Trophoblast cell (in vitro differentiated cells and primary cell): ENCODE measurements at regions not wholly inside any gene's neighbourhood (a gene's known extent, or its start where the extent isn't known, plus 50 kb on each side); places are given as distances from the start of the nearest gene placed in this dataset.

ENCODE experiments used
- DNase-seq, 2 donors: peaks; one replicate each; pipeline ENCODE4 v3.0.0-alpha.2; 2016
- H2AFZ ChIP-seq: 2 replicates; pipeline ENCODE4 v1.6.1; 2013; ENCODE audit warnings: low read length, moderate library complexity, mild to moderate bottlenecking; ENCODE audit not compliant: insufficient read depth, poor library complexity
- H2AK5ac ChIP-seq: 2 replicates; pipeline ENCODE4 v1.6.1; 2013; ENCODE audit warnings: mild to moderate bottlenecking, low read length
- H2BK120ac ChIP-seq: 2 replicates; pipeline ENCODE4 v1.6.1; 2013; ENCODE audit warnings: low read length, mild to moderate bottlenecking, moderate library complexity; ENCODE audit not compliant: insufficient read depth, poor library complexity
- H2BK12ac ChIP-seq: 2 replicates; pipeline ENCODE4 v1.6.1; 2013; ENCODE audit warnings: mild to moderate bottlenecking, low read length, moderate library complexity
- H2BK5ac ChIP-seq: 2 replicates; pipeline ENCODE4 v1.6.1; 2013; ENCODE audit warnings: low read length, low read depth, moderate library complexity, mild to moderate bottlenecking; ENCODE audit not compliant: poor library complexity
- H3K14ac ChIP-seq: 2 replicates; pipeline ENCODE4 v1.6.1; 2013; ENCODE audit warnings: mild to moderate bottlenecking, low read length
- H3K18ac ChIP-seq: 2 replicates; pipeline ENCODE4 v1.6.1; 2013; ENCODE audit warnings: mild to moderate bottlenecking, low read length
- H3K23ac ChIP-seq: 2 replicates; pipeline ENCODE4 v1.6.1; 2013; ENCODE audit warnings: low read length
- H3K27ac ChIP-seq: 2 replicates; pipeline ENCODE4 v1.5.1; 2013; ENCODE audit warnings: low read depth, mild to moderate bottlenecking, inconsistent platforms, low read length, moderate library complexity
- H3K27me3 ChIP-seq: 2 replicates; pipeline ENCODE4 v1.6.1; 2013; ENCODE audit warnings: inconsistent platforms, mild to moderate bottlenecking, low read length, moderate library complexity; ENCODE audit not compliant: insufficient read depth
- H3K36me3 ChIP-seq, 2 experiments: 1 replicate in 1 of 2; 2 replicates in 1 of 2; pipeline ENCODE4 v1.6.1; 2013; ENCODE audit warnings: low read length in 2 of 2, mild to moderate bottlenecking in 2 of 2, moderate library complexity in 1 of 2; ENCODE audit not compliant: insufficient read depth in 2 of 2, control insufficient read depth in 1 of 2
- H3K4ac ChIP-seq: 2 replicates; pipeline ENCODE4 v1.6.1; 2013; ENCODE audit warnings: low read depth, mild to moderate bottlenecking, low read length, moderate library complexity
- H3K4me1 ChIP-seq, 2 experiments: 1 replicate in 1 of 2; 2 replicates in 1 of 2; pipeline ENCODE4 v1.6.1; 2013; ENCODE audit warnings: low read length in 2 of 2, mild to moderate bottlenecking in 2 of 2, moderate library complexity in 1 of 2; ENCODE audit not compliant: insufficient read depth in 2 of 2, control insufficient read depth in 1 of 2
- H3K4me2 ChIP-seq: 2 replicates; pipeline ENCODE4 v1.6.1; 2013; ENCODE audit warnings: inconsistent platforms, mild to moderate bottlenecking, low read length, moderate library complexity
- H3K4me3 ChIP-seq: 2 replicates; pipeline ENCODE4 v1.5.1; 2013; ENCODE audit warnings: mild to moderate bottlenecking, low read depth, low read length, inconsistent platforms
- H3K79me1 ChIP-seq: one replicate; pipeline ENCODE4 v1.6.1; 2013; ENCODE audit warnings: low read length
- H3K79me2 ChIP-seq: 2 replicates; pipeline ENCODE4 v1.6.1; 2013; ENCODE audit warnings: low read length, mild to moderate bottlenecking; ENCODE audit not compliant: control insufficient read depth, insufficient read depth, poor library complexity
- H3K9ac ChIP-seq: 2 replicates; pipeline ENCODE4 v1.6.1; 2013; ENCODE audit warnings: mild to moderate bottlenecking, low read length
- H3K9me3 ChIP-seq: 2 replicates; pipeline ENCODE4 v1.6.1; 2013; ENCODE audit warnings: low read depth, mild to moderate bottlenecking, control low read depth, inconsistent platforms, low read length; ENCODE audit not compliant: insufficient read depth
- H4K12ac ChIP-seq: 2 replicates; pipeline ENCODE4 v1.6.1; 2013; ENCODE audit warnings: low read depth, mild to moderate bottlenecking, low read length, moderate library complexity
- H4K8ac ChIP-seq: 2 replicates; pipeline ENCODE4 v1.6.1; 2013; ENCODE audit warnings: low read depth, mild to moderate bottlenecking, low read length, moderate library complexity
- H4K91ac ChIP-seq: one replicate; pipeline ENCODE4 v1.6.1; 2013; ENCODE audit warnings: low read depth, mild to moderate bottlenecking, low read length, moderate library complexity
- WGBS: extraction: QIAGEN DNeasy Blood & Tissue Kit; methylation state at CpG from one replicate; pipeline ENCODE4 v1.1.7; 2013; ENCODE audit warnings: missing lambda C conversion rate; ENCODE audit not compliant: insufficient read length, insufficient coverage; ENCODE audit errors: extremely low coverage; 5-methylcytosine and 5-hydroxymethylcytosine counted together

DNA sequence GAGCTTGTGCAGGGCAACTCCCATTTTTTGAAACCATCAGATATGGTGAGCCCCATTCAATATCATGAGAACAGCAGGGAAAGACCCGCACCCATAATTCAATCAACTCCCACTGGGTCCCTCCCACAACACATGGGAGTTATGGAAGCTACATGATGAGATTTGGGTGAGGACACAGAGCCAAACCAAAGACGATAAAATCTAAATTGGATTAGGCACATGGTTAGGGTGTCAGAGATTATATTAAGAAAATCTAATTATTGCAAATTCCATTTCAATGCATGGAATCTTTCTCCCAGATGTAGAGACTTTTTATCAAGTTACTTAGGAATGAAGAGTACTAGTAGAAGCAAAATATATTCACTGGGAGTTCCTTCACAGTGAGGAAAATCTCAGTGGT lies 324.9 kb downstream of the JRKL start:
- Histone ChIP-seq H4K91ac (no peak overlapping the region), H3K9ac (no peak overlapping the region), H3K9me3 (no peaks in the 10 kb centered on the region), H3K36me3 (no peaks in the 10 kb centered on the region), H4K12ac (no peak overlapping the region), H4K8ac (no peak overlapping the region), H3K79me2 (no peaks in the 10 kb centered on the region), H3K4me1 (no peaks in the 10 kb centered on the region), H2AFZ (no peak overlapping the region), H3K14ac (no peak overlapping the region), H3K4me3 (no peak overlapping the region), H2BK120ac (no peak overlapping the region), H3K4me2 (no peak overlapping the region), H2BK12ac (no peak overlapping the region), H2BK5ac (no peak overlapping the region), H3K27me3 (no peaks in the 10 kb centered on the region), H3K18ac (no peak overlapping the region), H3K23ac (no peak overlapping the region), H3K4ac (no peak overlapping the region), H2AK5ac (no peak overlapping the region), H3K27ac (no peak overlapping the region), H3K79me1 (no peaks in the 10 kb centered on the region)
- no peak for DNase-seq
- no CpG with 5 or more reads among the region's 2 CpGs for WGBS

GRCh38 chr11:96715208-96715607 lies 325.4 kb downstream of the JRKL start:
- Histone ChIP-seq H3K79me1 (no peaks in the 10 kb centered on the region), H3K4me3 (no peak overlapping the region), H4K8ac (no peak overlapping the region), H3K18ac (no peak overlapping the region), H2AK5ac (no peak overlapping the region), H3K4me1 (no peaks in the 10 kb centered on the region), H2BK12ac (no peak overlapping the region), H2AFZ (no peak overlapping the region), H3K27ac (no peak overlapping the region), H4K91ac (no peak overlapping the region), H3K79me2 (no peaks in the 10 kb centered on the region), H3K27me3 (no peaks in the 10 kb centered on the region), H3K4ac (no peak overlapping the region), H3K36me3 (no peaks in the 10 kb centered on the region), H3K9ac (no peak overlapping the region), H3K14ac (no peak overlapping the region), H2BK5ac (no peak overlapping the region), H3K9me3 (no peaks in the 10 kb centered on the region), H3K4me2 (no peak overlapping the region), H4K12ac (no peak overlapping the region), H2BK120ac (no peak overlapping the region), H3K23ac (no peak overlapping the region)
- no peak for DNase-seq
- no CpG with 5 or more reads among the region's 3 CpGs for WGBS

DNA sequence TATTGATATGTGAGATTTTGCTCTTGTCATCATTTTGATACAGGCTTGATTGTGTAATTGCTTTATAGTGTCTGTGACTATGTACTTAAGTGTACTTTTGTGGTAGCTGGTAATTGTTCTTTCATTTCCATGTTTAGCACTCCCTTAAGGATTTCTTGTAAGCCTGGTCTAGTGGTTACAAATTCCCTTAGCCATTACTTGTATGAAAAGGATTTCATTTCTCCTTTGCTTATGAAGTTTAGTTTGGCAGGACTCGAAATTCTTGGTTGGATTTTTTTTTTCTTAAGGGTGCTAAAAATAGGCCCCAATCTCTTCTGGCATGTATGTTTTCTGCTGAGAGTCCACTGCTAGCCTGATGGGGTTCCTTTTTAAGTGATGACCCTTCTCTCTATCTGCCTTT lies 346.8 kb downstream of the JRKL start:
- Histone ChIP-seq H4K8ac (no peak overlapping the region), H3K27me3 (no peaks in the 10 kb centered on the region), H3K18ac (no peak overlapping the region), H3K4ac (no peak overlapping the region), H3K23ac (no peak overlapping the region), H3K9me3 (peaks cover 2% of the 10 kb centered on the region), H3K4me1 (peaks cover 0 to 2% of the 10 kb centered on the region in 2 experiments), H2BK5ac (no peak overlapping the region), H3K14ac (no peak overlapping the region), H2AFZ (no peak overlapping the region), H4K91ac (no peak overlapping the region), H3K4me2 (no peak overlapping the region), H2BK12ac (no peak overlapping the region), H2BK120ac (no peak overlapping the region), H4K12ac (no peak overlapping the region), H3K27ac (no peak overlapping the region), H2AK5ac (no peak overlapping the region), H3K79me1 (no peaks in the 10 kb centered on the region), H3K79me2 (no peaks in the 10 kb centered on the region), H3K9ac (no peak overlapping the region), H3K36me3 (no peaks in the 10 kb centered on the region), H3K4me3 (no peak overlapping the region)
- no peak for DNase-seq
- no CpG with 5 or more reads among the region's 1 CpG for WGBS

DNA sequence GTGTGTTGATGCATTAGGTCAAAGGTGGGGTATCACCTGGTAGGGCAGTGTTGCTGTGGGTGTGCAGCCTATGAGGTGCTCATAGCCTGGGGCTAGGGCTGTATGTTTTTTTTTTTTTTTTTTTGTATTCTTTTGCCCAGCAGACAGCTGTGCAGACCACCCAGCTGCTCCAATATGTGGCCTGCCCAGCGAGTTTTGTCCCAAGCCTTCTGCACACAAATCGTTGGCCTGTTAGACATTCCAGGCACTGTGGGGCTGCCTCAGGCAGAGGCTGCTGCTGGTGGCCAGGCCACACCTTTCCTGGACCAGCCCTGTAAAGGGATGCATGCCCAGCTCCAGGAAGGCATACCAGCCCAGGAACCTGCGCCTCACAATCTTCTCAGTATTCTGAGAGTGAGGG lies 348.5 kb downstream of the JRKL start:
- no peaks in the 10 kb centered on the region for H3K79me2 ChIP-seq
- no peak for DNase-seq
- H2BK12ac ChIP-seq = no peak overlapping the region
- no peak overlapping the region for H4K12ac ChIP-seq
- H3K14ac ChIP-seq = no peak overlapping the region
- no peaks in the 10 kb centered on the region for H3K27me3 ChIP-seq
- H3K9ac ChIP-seq = no peak overlapping the region
- no peak overlapping the region for H3K4me2 ChIP-seq
- no peaks in the 10 kb centered on the region for H3K36me3 ChIP-seq
- H3K27ac ChIP-seq = no peak overlapping the region
- WGBS = no CpG with 5 or more reads among the region's 3 CpGs
- peaks cover 2% of the 10 kb centered on the region for H3K9me3 ChIP-seq
- no peak overlapping the region for H3K4me3 ChIP-seq
- H4K8ac ChIP-seq = no peak overlapping the region
- H2AFZ ChIP-seq = no peak overlapping the region
- H3K18ac ChIP-seq = no peak overlapping the region
- no peak overlapping the region for H2BK120ac ChIP-seq
- peaks cover 0 to 2% of the 10 kb centered on the region in 2 experiments for H3K4me1 ChIP-seq
- H3K4ac ChIP-seq = no peak overlapping the region
- H2AK5ac ChIP-seq = no peak overlapping the region
- no peak overlapping the region for H4K91ac ChIP-seq
- H3K23ac ChIP-seq = no peak overlapping the region
- no peak overlapping the region for H2BK5ac ChIP-seq
- no peaks in the 10 kb centered on the region for H3K79me1 ChIP-seq
